Tibial artery (tissue), 4 donors: ENCODE measurements at regions not wholly inside any gene's neighbourhood (a gene's known extent, or its start where the extent isn't known, plus 50 kb on each side); places are given as distances from the start of the nearest gene placed in this dataset.
"Not testable (repeated sequence)": the region's sequence is repeated elsewhere in the genome, so short reads cannot be mapped to it uniquely, and the experiment has no call there.

Experiments used
- DNase-seq, 2 donors: peaks; one replicate each; pipeline ENCODE4 v3.0.0-alpha.2; 2019
- H3K27ac ChIP-seq, 2 donors: fragments of 200-600 bp; sonication (generic) in 1 of 2; 1 replicate in 1 of 2; 2 replicates in 1 of 2; pipeline ENCODE4 v1.5.1; 2018 to 2019; ENCODE audit warnings: mild to moderate bottlenecking in 1 of 2
- H3K27me3 ChIP-seq, 2 donors: fragments of 200-600 bp; sonication (generic) in 1 of 2; one replicate each; pipeline versions ENCODE4 v1.5.1 to v1.6.0; 2016 to 2019
- H3K36me3 ChIP-seq, 3 donors: fragments of 200-600 bp; sonication (generic) in 2 of 3; one replicate each; pipeline ENCODE4 v1.5.1; 2016 to 2019; ENCODE audit warnings: mild to moderate bottlenecking in 2 of 3
- H3K4me1 ChIP-seq, 4 donors: fragments of 200-600 bp; sonication (generic) in 2 of 4; 1 replicate in 3 of 4; 2 replicates in 1 of 4; pipeline ENCODE4 v1.5.1; 2016 to 2019
- H3K4me3 ChIP-seq, 2 donors: fragments of 200-600 bp; sonication (generic) in 1 of 2; 1 replicate in 1 of 2; 2 replicates in 1 of 2; pipeline ENCODE4 v1.5.1; 2018 to 2019; ENCODE audit warnings: mild to moderate bottlenecking in 2 of 2
- H3K9me3 ChIP-seq, 3 donors: fragments of 200-600 bp; sonication (generic) in 1 of 3; one replicate each; pipeline ENCODE4 v1.5.1; 2016 to 2019
- intact Hi-C: fragments of 100-400 bp; cut with DNase I; formaldehyde crosslinking; loops from one replicate; pipeline ENCODE4 v1.15.0; 2023; ENCODE audit warnings: low total_unique reads
- TF ChIP-seq, protein P1 (sequence below), 2 experiments: fragments of 200-600 bp in 1 of 2; fragments of 450-650 bp in 1 of 2; IDR thresholded peaks; one replicate each; pipeline ENCODE4 v1.5.1; 2017 to 2019; ENCODE audit warnings: antibody characterized with exemption in 2 of 2, mild to moderate bottlenecking in 1 of 2, moderate library complexity in 1 of 2

DNA sequence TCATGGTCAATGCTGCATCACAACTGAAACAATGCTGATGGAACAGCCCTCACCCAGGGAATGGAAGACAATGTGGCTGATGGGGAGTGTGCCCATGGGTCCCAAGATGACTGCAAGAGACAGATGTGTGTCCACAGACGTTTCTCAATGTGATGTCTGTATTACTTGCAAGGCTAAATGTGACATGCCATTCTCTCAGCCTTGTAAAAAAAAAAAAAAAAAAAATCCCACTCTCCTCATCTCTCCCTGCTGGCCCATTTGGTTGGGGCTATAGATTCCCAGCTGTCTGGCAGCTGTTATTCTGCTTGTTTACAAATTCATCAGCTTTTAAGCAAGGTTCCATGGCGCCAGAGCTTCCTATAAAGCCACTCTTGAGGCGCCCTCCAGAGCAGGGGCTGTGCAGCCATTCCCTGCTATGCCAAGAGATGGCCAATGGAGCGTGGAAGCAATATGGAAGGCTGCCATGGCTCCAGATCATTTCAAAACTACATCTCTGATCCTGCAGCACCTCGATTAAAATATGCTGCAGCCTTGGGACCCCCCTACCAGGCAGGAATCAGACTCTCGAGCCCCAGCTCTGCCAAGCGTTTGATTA is 294.8 kb downstream of the FOXO1 start:
- Histone ChIP-seq H3K36me3 (no peaks in the 10 kb centered on the region), H3K9me3 (no peaks in the 10 kb centered on the region), H3K27me3 (no peaks in the 10 kb centered on the region), H3K4me1 (no peaks in the 10 kb centered on the region), H3K4me3 (no peak overlapping the region), H3K27ac (no peak overlapping the region)
- intact Hi-C loops, result no loop called here
- DNase-seq, result no peak
- TF ChIP-seq, protein P1, sequence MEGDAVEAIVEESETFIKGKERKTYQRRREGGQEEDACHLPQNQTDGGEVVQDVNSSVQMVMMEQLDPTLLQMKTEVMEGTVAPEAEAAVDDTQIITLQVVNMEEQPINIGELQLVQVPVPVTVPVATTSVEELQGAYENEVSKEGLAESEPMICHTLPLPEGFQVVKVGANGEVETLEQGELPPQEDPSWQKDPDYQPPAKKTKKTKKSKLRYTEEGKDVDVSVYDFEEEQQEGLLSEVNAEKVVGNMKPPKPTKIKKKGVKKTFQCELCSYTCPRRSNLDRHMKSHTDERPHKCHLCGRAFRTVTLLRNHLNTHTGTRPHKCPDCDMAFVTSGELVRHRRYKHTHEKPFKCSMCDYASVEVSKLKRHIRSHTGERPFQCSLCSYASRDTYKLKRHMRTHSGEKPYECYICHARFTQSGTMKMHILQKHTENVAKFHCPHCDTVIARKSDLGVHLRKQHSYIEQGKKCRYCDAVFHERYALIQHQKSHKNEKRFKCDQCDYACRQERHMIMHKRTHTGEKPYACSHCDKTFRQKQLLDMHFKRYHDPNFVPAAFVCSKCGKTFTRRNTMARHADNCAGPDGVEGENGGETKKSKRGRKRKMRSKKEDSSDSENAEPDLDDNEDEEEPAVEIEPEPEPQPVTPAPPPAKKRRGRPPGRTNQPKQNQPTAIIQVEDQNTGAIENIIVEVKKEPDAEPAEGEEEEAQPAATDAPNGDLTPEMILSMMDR (IDR thresholded peaks at IDR 0.05), result no peak

- H3K36me3 ChIP-seq, H3K4me1 ChIP-seq, H3K27me3 ChIP-seq, H3K27ac ChIP-seq, intact Hi-C loops, H3K9me3 ChIP-seq, DNase-seq, H3K4me3 ChIP-seq: not testable (repeated sequence)
These were observed 292.8 kb downstream of the FOXO1 start for GRCh38 chr13:40373608-40374007.

DNA sequence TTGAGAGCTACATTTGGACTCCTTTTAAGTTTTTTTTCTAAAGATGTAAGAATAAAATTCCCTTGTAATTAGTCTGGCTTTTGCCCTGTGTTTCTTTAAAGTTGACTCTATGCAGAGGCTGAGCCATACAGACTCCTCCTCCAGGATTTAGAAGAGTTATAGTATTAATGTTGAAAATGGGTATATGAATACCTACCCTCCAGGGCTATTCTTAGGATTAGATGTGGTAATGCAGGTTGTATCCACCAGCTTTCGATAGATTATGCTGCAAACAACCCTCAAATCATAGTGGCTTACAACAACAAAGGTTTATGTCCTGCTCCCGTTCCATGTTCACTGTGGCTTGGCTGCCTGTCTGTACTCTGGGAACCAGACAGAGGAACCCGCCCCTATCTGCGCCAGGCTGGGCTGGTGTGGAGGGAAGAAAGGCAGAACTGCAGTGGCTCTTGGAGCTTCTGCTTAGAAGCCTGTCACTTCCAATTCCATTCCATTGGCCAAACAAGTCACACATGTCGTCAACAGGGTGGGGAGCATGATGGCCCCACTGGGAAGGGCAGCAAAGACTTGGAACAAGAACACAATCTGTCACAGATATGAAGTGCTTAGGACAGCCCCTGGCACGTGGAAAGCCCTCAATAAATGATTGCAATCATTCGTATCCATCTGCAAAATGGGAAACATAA is 290.8 kb downstream of the FOXO1 start:
- DNase-seq, result peak in 1 of 2 donors; percentile 39
- Histone ChIP-seq H3K36me3 (no peaks in the 10 kb centered on the region), H3K4me1 (no peaks in the 10 kb centered on the region), H3K9me3 (no peaks in the 10 kb centered on the region), H3K4me3 (no peak overlapping the region), H3K27ac (no peak overlapping the region), H3K27me3 (no peaks in the 10 kb centered on the region)
- TF ChIP-seq, protein P1 (IDR thresholded peaks at IDR 0.05), result no peak
- intact Hi-C loops, result no loop called here

DNA sequence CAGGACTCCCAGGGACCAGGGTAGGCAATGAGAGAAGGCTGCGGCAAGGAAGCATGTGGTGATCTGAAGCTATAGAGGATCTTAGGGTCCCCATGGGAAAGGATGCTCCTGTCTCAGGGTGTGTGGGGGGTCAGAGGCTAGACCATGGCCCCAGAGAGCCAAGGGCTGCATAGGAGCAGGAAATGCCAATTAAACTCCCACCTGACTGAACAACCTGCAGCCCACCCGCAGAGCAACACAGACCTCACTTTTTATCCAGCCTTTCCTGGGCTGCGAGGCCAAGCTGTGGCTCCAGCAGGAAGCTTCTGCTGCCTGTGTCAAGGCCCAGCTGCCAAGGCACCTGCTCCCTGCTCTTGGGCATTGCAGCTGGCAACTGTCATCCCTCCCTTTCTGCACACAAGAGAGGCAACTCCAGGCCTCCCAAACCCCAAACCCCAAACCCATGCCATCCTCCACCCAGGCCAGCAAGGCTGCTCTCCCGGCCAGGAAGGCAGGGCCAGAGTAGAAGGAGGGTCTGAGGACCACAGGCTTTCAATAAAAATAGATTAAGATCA is 290.1 kb downstream of the FOXO1 start:
- Histone ChIP-seq H3K4me1 (no peaks in the 10 kb centered on the region), H3K27ac (no peak overlapping the region), H3K9me3 (no peaks in the 10 kb centered on the region), H3K27me3 (no peaks in the 10 kb centered on the region), H3K4me3 (no peak overlapping the region), H3K36me3 (no peaks in the 10 kb centered on the region)
- TF ChIP-seq, protein P1 (IDR thresholded peaks at IDR 0.05), result no peak
- DNase-seq, result no peak
- intact Hi-C loops, result no loop called here

DNA sequence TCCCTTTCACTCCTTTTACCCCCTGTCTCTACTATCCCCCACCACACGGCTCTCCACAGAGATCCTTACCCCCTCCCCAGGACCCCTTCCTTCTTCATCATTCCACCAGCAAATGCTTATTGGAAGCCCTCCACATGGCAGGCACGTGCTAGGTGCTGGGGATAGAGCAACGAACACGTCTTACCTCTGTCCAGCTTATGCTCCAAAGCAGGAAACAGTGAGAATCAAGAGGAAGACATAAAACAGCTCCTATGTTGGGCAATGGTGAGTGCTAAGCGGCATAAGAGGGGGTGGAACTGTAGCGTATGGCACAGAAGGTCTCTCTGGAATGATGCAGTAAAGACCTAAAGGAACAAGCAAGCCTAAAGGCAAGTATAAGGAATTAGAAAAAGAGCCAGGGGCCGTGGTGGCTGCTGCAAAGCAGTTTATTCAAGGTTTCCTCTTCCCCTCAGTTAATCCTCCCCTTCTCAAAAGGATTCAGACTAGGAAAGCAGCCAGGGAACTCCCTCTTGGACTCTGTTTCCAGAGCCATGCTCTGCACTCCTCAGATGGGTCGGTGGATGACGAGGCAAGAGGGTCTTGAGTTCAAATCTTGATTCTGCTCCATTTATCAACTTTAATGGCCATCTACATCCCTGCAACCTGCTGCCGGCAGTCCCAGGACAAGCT is 289.4 kb downstream of the FOXO1 start:
- Histone ChIP-seq H3K27me3 (no peaks in the 10 kb centered on the region), H3K27ac (no peak overlapping the region), H3K4me3 (no peak overlapping the region), H3K4me1 (no peaks in the 10 kb centered on the region), H3K36me3 (no peaks in the 10 kb centered on the region), H3K9me3 (no peaks in the 10 kb centered on the region)
- no peak for DNase-seq
- TF ChIP-seq, protein P1 (IDR thresholded peaks at IDR 0.05), result no peak
- intact Hi-C loops, result no loop called here

DNA sequence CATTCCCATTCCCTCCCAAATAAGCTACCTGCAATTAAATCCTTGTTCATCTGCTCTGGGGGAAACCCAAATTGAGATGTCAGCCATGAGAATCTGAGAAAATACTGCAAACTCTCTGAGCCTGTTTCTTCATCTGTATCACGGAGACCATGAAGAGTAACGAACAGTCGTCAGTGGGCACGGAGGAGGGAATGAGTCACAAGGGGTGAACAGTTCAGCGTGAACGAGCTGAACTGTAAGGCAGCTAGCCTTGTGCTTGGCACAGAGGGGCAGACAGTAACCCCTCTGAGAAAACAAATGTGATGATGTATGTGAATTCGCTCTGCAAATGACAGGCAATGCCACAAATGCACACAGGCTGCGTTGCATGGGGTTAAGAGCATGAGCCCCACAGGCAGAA is 288.7 kb downstream of the FOXO1 start:
- Histone ChIP-seq H3K36me3 (no peaks in the 10 kb centered on the region), H3K27me3 (no peaks in the 10 kb centered on the region), H3K4me1 (no peaks in the 10 kb centered on the region), H3K27ac (no peak overlapping the region), H3K4me3 (no peak overlapping the region), H3K9me3 (no peaks in the 10 kb centered on the region)
- intact Hi-C loops, result no loop called here
- DNase-seq, result no peak
- TF ChIP-seq, protein P1 (IDR thresholded peaks at IDR 0.05), result no peak
